Mesendoderm (in vitro differentiated cells): ENCODE measurements at regions not wholly inside any gene's neighbourhood (a gene's known extent, or its start where the extent isn't known, plus 50 kb on each side); places are given as distances from the start of the nearest gene placed in this dataset.
"Not testable (repeated sequence)": the region's sequence is repeated elsewhere in the genome, so short reads cannot be mapped to it uniquely, and the experiment has no call there.

Experiments used
- DNase-seq: peaks from one replicate; pipeline ENCODE4 v3.0.0; 2013
- H2AK5ac ChIP-seq: 2 replicates; pipeline ENCODE4 v1.6.1; 2013; ENCODE audit warnings: low read length, inconsistent platforms
- H2BK120ac ChIP-seq: 2 replicates; pipeline ENCODE4 v1.6.1; 2013; ENCODE audit warnings: low read depth, mild to moderate bottlenecking, low read length, moderate library complexity, mixed read lengths
- H2BK15ac ChIP-seq: replicated peaks from 2 replicates; pipeline ENCODE4 v1.6.1; 2013; ENCODE audit warnings: low read depth, mild to moderate bottlenecking, moderate library complexity
- H2BK5ac ChIP-seq: 2 replicates; pipeline ENCODE4 v1.6.1; 2013; ENCODE audit warnings: low read length, inconsistent platforms
- H3K18ac ChIP-seq: 2 replicates; pipeline ENCODE4 v1.6.1; 2013; ENCODE audit warnings: mild to moderate bottlenecking, low read length, mixed read lengths
- H3K23ac ChIP-seq: one replicate; pipeline ENCODE4 v1.6.1; 2013; ENCODE audit warnings: low read length
- H3K27ac ChIP-seq: 2 replicates; pipeline ENCODE4 v1.5.1; 2013; ENCODE audit warnings: low read depth, mild to moderate bottlenecking, inconsistent platforms, low read length, moderate library complexity
- H3K27me3 ChIP-seq: 2 replicates; pipeline ENCODE4 v1.6.1; 2013; ENCODE audit warnings: low read length, control low read depth, mild to moderate bottlenecking, inconsistent platforms; ENCODE audit not compliant: insufficient read depth, poor library complexity
- H3K36me3 ChIP-seq: 2 replicates; pipeline ENCODE4 v1.6.1; 2013; ENCODE audit warnings: low read length, inconsistent platforms; ENCODE audit not compliant: control insufficient read depth, insufficient read depth
- H3K4ac ChIP-seq: one replicate; pipeline ENCODE4 v1.6.1; 2013; ENCODE audit warnings: low read depth, mild to moderate bottlenecking, low read length, moderate library complexity
- H3K4me1 ChIP-seq: 2 replicates; pipeline ENCODE4 v1.6.1; 2013; ENCODE audit warnings: low read depth, low read length, inconsistent platforms; ENCODE audit not compliant: control insufficient read depth
- H3K4me2 ChIP-seq: 2 replicates; pipeline ENCODE4 v1.6.1; 2013; ENCODE audit warnings: low read length
- H3K4me3 ChIP-seq: 2 replicates; pipeline ENCODE4 v1.5.1; 2013; ENCODE audit warnings: mild to moderate bottlenecking, low read length
- H3K56ac ChIP-seq: one replicate; pipeline ENCODE4 v1.6.1; 2013; ENCODE audit warnings: low read length
- H3K79me1 ChIP-seq: 2 replicates; pipeline ENCODE4 v1.6.1; 2013; ENCODE audit warnings: low read length, inconsistent platforms
- H3K79me2 ChIP-seq: 2 replicates; pipeline ENCODE4 v1.6.1; 2013; ENCODE audit warnings: mild to moderate bottlenecking, low read length; ENCODE audit not compliant: control insufficient read depth, insufficient read depth
- H3K9ac ChIP-seq: 2 replicates; pipeline ENCODE4 v1.6.1; 2013; ENCODE audit warnings: low read length, inconsistent platforms
- H4K5ac ChIP-seq: one replicate; pipeline ENCODE4 v1.6.1; 2013; ENCODE audit warnings: low read length
- H4K8ac ChIP-seq: one replicate; pipeline ENCODE4 v1.6.1; 2013; ENCODE audit warnings: low read depth, mild to moderate bottlenecking, control low read depth, low read length, moderate library complexity
- WGBS: extraction: QIAGEN DNeasy Blood & Tissue Kit; methylation state at CpG from one replicate; pipeline ENCODE4 v1.1.7; 2013; ENCODE audit warnings: low lambda C conversion rate, missing lambda C conversion rate; ENCODE audit not compliant: insufficient coverage; ENCODE audit errors: extremely low coverage; 5-methylcytosine and 5-hydroxymethylcytosine counted together

DNA sequence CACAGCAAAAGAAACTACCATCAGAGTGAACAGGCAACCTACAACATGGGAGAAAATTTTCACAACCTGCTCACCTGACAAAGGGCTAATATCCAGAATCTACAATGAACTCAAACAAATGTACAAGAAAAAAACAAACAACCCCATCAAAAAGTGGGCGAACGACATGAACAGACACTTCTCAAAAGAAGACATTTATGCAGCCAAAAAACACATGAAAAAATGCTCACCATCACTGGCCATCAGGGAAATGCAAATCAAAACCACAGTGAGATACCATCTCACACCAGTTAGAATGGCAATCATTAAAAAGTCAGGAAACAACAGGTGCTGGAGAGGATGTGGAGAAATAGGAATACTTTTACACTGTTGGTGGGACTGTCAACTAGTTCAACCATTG is 207.8 kb downstream of the USP6NL start:
- H3K27ac ChIP-seq, H2BK5ac ChIP-seq, H3K4ac ChIP-seq, H3K9ac ChIP-seq, H3K36me3 ChIP-seq, H3K27me3 ChIP-seq, H2BK120ac ChIP-seq, H4K8ac ChIP-seq, H3K4me1 ChIP-seq, DNase-seq, H2BK15ac ChIP-seq, H3K23ac ChIP-seq, H3K56ac ChIP-seq, H3K18ac ChIP-seq, H4K5ac ChIP-seq, H3K4me2 ChIP-seq, H3K79me2 ChIP-seq, H3K4me3 ChIP-seq, H2AK5ac ChIP-seq, H3K79me1 ChIP-seq: not testable (repeated sequence)
- WGBS: no CpG with 5 or more reads among the region's 2 CpGs

DNA sequence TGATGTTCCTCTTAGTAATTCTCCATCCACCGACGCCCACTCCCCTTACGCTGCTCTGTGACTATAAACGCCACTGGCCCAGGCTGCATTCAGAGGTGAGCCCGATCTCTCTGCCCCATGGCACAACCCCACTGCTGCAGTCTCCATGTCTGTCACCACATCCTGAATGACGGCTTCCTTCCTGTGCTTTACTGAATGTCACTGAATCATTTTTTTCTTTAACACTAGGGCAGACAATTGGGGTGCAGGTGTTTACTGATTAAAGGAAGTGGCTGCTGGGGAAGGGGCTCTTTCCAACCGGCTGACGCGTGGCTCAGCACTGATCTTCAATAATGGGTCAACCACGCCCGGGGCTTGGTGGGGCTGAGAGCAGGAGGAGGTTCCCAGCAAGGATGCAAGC is 208.3 kb downstream of the USP6NL start:
- no peak overlapping the region for H2BK15ac ChIP-seq
- no peaks in the 10 kb centered on the region for H3K79me1 ChIP-seq
- H3K36me3 ChIP-seq: no peaks in the 10 kb centered on the region
- no peak overlapping the region for H3K23ac ChIP-seq
- H3K18ac ChIP-seq: no peak overlapping the region
- H3K56ac ChIP-seq: no peak overlapping the region
- no peak overlapping the region for H2BK120ac ChIP-seq
- no peaks in the 10 kb centered on the region for H3K79me2 ChIP-seq
- no peak for DNase-seq
- no peak overlapping the region for H4K5ac ChIP-seq
- no peaks in the 10 kb centered on the region for H3K27me3 ChIP-seq
- no peaks in the 10 kb centered on the region for H3K4me1 ChIP-seq
- H3K27ac ChIP-seq: no peak overlapping the region
- no peak overlapping the region for H2AK5ac ChIP-seq
- no peak overlapping the region for H2BK5ac ChIP-seq
- no peak overlapping the region for H3K4me2 ChIP-seq
- H3K9ac ChIP-seq: no peak overlapping the region
- no CpG with 5 or more reads among the region's 11 CpGs for WGBS
- H3K4me3 ChIP-seq: no peak overlapping the region
- H3K4ac ChIP-seq: no peak overlapping the region
- no peak overlapping the region for H4K8ac ChIP-seq

DNA sequence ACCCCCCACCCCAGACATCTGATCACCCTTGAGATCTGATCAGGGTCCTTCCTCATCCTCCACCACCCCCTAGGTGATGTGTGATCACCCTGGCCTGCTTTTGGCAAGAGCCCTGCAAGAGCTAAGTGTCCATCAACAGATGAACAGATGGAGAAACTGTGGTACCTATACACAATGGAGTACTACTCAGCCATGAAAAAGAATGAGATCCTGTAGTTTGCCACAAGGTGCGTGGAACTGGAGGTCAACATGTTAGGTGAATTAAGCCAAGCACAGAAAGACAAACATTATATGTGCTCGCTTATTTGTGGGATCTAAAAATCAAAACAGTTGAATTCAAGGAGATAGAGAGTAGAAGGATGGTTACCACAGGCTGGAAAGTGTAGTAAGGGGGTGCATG is 209.1 kb downstream of the USP6NL start:
- H3K18ac ChIP-seq: no peak overlapping the region
- H3K27me3 ChIP-seq: no peaks in the 10 kb centered on the region
- H3K4me2 ChIP-seq: no peak overlapping the region
- no peaks in the 10 kb centered on the region for H3K79me1 ChIP-seq
- H3K4me1 ChIP-seq: no peaks in the 10 kb centered on the region
- no peak overlapping the region for H3K27ac ChIP-seq
- H3K4me3 ChIP-seq: no peak overlapping the region
- H4K8ac ChIP-seq: no peak overlapping the region
- no peak overlapping the region for H2BK15ac ChIP-seq
- H4K5ac ChIP-seq: no peak overlapping the region
- DNase-seq: no peak
- H2AK5ac ChIP-seq: no peak overlapping the region
- no peak overlapping the region for H3K56ac ChIP-seq
- H3K36me3 ChIP-seq: no peaks in the 10 kb centered on the region
- H3K9ac ChIP-seq: no peak overlapping the region
- no peak overlapping the region for H3K4ac ChIP-seq
- H3K23ac ChIP-seq: no peak overlapping the region
- H3K79me2 ChIP-seq: no peaks in the 10 kb centered on the region
- WGBS: no CpG with 5 or more reads among the region's 2 CpGs
- no peak overlapping the region for H2BK120ac ChIP-seq
- H2BK5ac ChIP-seq: no peak overlapping the region

DNA sequence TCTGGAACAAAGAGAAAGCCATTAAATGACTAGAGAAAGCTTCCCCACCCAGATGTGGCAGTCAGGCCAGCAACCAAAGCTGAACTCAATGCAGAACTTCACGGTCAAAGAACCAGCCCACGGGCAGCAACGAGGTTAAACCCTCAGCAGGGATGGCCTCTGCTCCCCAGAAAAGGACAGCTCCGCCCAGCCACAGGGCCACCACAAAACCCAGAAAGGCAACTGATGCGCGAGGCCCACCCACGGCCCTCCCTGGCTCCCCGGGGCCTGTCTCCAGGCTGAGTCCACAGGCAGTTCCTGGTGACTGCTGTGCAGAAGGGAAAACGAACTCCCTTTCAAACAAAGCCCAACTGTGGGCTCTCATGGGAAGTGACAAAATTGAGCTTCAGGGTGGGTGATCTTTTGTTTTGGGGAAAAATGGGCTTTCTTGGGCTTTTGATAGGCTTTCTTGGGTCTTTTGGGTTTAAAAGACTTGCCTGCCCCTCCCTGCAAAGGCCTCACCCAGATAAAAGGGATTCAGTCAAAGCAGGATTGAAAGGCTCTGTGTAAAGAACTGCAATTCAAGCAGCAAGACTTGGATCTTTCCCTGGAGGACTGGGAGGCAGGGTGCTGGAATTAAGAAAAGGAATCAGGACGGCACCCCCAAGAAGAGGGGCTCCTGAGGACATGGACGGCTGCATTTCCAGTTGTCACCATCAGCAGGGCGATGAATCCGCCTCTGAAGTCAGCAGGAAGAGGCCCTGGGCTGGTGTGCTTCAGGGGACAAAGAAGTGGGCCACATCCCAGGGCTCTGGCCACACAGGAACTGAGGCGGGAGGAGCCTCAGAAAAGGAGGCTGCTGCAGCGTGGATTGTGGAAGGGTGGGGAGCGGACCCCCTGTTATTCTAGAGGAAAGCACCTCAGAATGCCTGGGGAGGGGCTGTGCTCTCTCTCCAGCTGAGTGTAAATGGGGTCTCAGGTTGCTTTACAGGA is 209.9 kb downstream of the USP6NL start:
- H3K36me3 ChIP-seq: no peaks in the 10 kb centered on the region
- H2BK15ac ChIP-seq: no peak overlapping the region
- H3K27ac ChIP-seq: no peak overlapping the region
- H3K9ac ChIP-seq: no peak overlapping the region
- H3K4me1 ChIP-seq: no peaks in the 10 kb centered on the region
- H2BK5ac ChIP-seq: no peak overlapping the region
- no peak overlapping the region for H3K4me3 ChIP-seq
- H3K4me2 ChIP-seq: no peak overlapping the region
- no peak overlapping the region for H3K56ac ChIP-seq
- H3K23ac ChIP-seq: peak overlapping the region; percentile 35
- H3K79me1 ChIP-seq: no peaks in the 10 kb centered on the region
- H3K79me2 ChIP-seq: no peaks in the 10 kb centered on the region
- no peak for DNase-seq
- no CpG with 5 or more reads among the region's 16 CpGs for WGBS
- no peak overlapping the region for H4K5ac ChIP-seq
- no peaks in the 10 kb centered on the region for H3K27me3 ChIP-seq
- H3K18ac ChIP-seq: no peak overlapping the region
- no peak overlapping the region for H2AK5ac ChIP-seq
- H3K4ac ChIP-seq: no peak overlapping the region
- no peak overlapping the region for H4K8ac ChIP-seq
- no peak overlapping the region for H2BK120ac ChIP-seq

DNA sequence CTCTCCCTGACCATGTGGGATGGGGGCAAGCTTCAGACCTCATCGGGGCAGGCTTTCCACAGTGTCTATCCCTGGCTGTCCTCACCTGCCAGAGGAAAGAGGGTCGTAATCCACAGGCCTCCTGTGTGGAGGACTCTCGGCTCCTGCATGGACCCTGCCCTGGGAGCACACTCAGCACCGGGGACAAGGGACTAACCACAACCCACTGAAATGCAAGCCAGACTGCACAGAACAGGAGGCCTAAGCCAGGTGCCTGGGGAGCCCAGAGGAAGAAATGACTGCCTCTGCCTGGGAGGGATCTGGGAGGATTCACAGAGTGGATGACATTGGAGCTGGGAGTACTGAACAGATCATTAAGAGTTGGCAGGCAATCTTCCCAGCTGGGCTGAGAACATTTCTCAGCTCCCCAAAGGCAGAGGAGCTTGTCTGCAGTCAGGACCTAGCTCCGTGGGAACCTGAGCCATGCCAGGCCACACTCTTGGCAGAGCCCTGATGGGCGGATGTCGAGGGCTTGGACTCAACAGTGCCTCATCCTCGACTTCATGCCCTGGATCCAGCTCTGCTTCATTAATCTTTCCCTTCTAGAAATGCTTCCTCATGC is 213.4 kb downstream of the USP6NL start:
- no CpG with 5 or more reads among the region's 8 CpGs for WGBS
- Histone ChIP-seq H3K9ac (no peak overlapping the region), H2BK120ac (no peak overlapping the region), H4K8ac (no peak overlapping the region), H2AK5ac (no peak overlapping the region), H3K27me3 (no peaks in the 10 kb centered on the region), H3K4me1 (no peaks in the 10 kb centered on the region), H3K56ac (no peak overlapping the region), H3K23ac (no peak overlapping the region), H3K18ac (no peak overlapping the region), H4K5ac (no peak overlapping the region), H3K36me3 (no peaks in the 10 kb centered on the region), H2BK15ac (no peak overlapping the region), H3K4me3 (no peak overlapping the region), H3K27ac (no peak overlapping the region), H3K79me2 (no peaks in the 10 kb centered on the region), H3K4ac (no peak overlapping the region), H3K4me2 (no peak overlapping the region), H3K79me1 (no peaks in the 10 kb centered on the region), H2BK5ac (no peak overlapping the region)
- DNase-seq: no peak
